H1 (cell line): ENCODE measurements at regions not wholly inside any gene's neighbourhood (a gene's known extent, or its start where the extent isn't known, plus 50 kb on each side); places are given as distances from the start of the nearest gene placed in this dataset.

Source experiments
- BRCA1 ChIP-seq: IDR thresholded peaks from 2 replicates; pipeline ENCODE4 v1.6.1; 2012; ENCODE audit warnings: low read depth, low read length, improper control_type of control experiment
- E2F6 ChIP-seq: IDR thresholded peaks from 2 replicates; pipeline ENCODE4 v1.6.1; 2012; ENCODE audit warnings: inconsistent platforms
- POU5F1 ChIP-seq: IDR thresholded peaks from 2 replicates; pipeline ENCODE4 v1.6.1; 2011; ENCODE audit warnings: low read depth, mild to moderate bottlenecking, low read length, moderate library complexity
- TBP ChIP-seq: IDR thresholded peaks from 2 replicates; pipeline ENCODE4 v1.6.1; 2011; ENCODE audit warnings: low read depth, low read length, improper control_type of control experiment

- TF ChIP-seq BRCA1 = no peak
- no peak for TF ChIP-seq POU5F1
- no peak for TF ChIP-seq TBP
- TF ChIP-seq E2F6 = no peak
Measured at GRCh38 chr2:12607971-12608370, 108.8 kb upstream of the TRIB2 start (continued).
